Spleen (tissue), 7 donors: ENCODE measurements at regions not wholly inside any gene's neighbourhood (a gene's known extent, or its start where the extent isn't known, plus 50 kb on each side); places are given as distances from the start of the nearest gene placed in this dataset.

Source experiments
- POLR2A ChIP-seq, 3 donors: fragments of 450-650 bp; IDR thresholded peaks; one replicate each; pipeline ENCODE4 v1.5.1; 2017; ENCODE audit warnings: antibody characterized with exemption in 3 of 3, mild to moderate bottlenecking in 1 of 3
- POLR2AphosphoS5 ChIP-seq, 3 donors: sonication (generic); formaldehyde crosslinking; IDR thresholded peaks; one replicate each; pipeline ENCODE4 v1.5.1; 2017; ENCODE audit warnings: antibody characterized with exemption in 3 of 3
- TF ChIP-seq, protein P1 (sequence below), 11 experiments: fragments of 200-600 bp in 7 of 11; fragments of 450-650 bp in 4 of 11; sonication (generic) in 4 of 11; IDR thresholded peaks in 8 of 11; conservative IDR thresholded peaks in 3 of 11; 1 replicate in 7 of 11; 2 replicates in 4 of 11; pipeline versions ENCODE4 v1.4.0 to v1.8.0; 2016 to 2021; ENCODE audit warnings: antibody characterized with exemption in 11 of 11, inconsistent platforms in 4 of 11, mild to moderate bottlenecking in 1 of 11
- donor health status: DM: no; HTN: no; CAD: no; lungs with moderate emphysema.
- donor health status: DM: no; HTN: no; CAD: no.
- donor health status: DM: no; HTN: no; CAD: no.

DNA sequence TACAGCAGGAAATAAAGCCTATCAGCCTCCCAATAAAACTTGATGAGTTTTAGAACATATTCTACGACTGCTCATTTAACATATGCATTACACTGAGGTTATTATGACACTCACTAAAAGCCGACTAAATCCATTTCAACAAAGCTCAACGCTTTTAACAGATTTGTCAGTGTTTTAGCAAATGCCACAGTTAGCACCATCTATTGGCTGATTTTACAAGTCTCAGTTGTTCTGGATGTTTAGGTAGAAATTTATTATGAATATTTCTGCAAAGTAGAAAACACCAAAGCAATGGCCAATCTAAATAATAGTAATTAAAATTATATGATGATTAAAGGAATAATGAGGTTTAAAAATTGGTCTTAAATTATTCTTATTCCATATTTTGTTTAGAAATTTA is 993.2 kb upstream of the PCDH7 start:
- TF ChIP-seq, protein P1, sequence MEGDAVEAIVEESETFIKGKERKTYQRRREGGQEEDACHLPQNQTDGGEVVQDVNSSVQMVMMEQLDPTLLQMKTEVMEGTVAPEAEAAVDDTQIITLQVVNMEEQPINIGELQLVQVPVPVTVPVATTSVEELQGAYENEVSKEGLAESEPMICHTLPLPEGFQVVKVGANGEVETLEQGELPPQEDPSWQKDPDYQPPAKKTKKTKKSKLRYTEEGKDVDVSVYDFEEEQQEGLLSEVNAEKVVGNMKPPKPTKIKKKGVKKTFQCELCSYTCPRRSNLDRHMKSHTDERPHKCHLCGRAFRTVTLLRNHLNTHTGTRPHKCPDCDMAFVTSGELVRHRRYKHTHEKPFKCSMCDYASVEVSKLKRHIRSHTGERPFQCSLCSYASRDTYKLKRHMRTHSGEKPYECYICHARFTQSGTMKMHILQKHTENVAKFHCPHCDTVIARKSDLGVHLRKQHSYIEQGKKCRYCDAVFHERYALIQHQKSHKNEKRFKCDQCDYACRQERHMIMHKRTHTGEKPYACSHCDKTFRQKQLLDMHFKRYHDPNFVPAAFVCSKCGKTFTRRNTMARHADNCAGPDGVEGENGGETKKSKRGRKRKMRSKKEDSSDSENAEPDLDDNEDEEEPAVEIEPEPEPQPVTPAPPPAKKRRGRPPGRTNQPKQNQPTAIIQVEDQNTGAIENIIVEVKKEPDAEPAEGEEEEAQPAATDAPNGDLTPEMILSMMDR (IDR thresholded peaks at IDR 0.05 in 8 of 11, conservative IDR thresholded peaks at IDR 0.05 in 3 of 11): no peak
- TF ChIP-seq POLR2AphosphoS5 (IDR thresholded peaks at IDR 0.05) (no peak), POLR2A (IDR thresholded peaks at IDR 0.05) (no peak)
